ENCODE measurements at regions not wholly inside any gene's neighbourhood (a gene's known extent, or its start where the extent isn't known, plus 50 kb on each side); places are given as distances from the start of the nearest gene placed in this dataset.

DNA sequence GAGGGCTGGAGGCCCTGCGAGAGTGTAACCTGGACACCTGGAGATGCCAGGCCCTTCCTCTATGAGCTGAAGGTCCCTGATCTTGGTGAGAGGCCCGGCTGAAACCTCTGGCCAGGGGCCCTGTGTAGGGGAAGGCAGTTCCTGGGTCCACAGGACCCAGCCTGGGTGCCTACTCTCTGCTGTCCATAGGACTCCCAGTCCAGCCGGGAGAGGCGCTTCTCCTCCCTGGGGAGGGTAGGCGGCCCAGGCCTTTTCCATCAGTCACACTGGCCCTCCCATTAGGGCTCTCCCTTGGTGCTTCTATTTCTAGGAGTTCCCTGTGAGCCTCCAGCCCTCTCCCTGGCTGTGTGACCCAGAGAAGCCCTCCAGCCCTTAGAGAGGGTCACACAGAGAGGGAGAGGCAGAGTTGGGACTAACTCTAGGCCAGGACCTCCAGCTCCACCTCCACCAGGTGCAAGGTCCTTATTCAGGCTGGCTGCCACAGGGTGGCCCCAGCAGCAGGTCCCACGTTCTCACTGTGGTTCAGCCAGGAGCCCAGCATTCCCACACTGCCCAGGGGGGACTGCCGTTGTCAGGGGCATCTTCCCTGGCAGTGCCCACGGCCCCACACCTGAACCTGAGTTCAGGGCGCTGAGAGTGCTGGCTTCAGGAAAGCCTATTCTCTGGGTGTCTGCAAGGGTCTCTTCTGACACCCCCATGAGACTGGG, 146.8 kb downstream of the SMAD6 start:
- TF ChIP-seq GATA2 (IDR thresholded peaks at IDR 0.05; ENCODE audit: low read depth, low read length) (no peak), GATA3 (IDR thresholded peaks at IDR 0.05; ENCODE audit: low read depth, low read length) (no peak)
